ENCODE measurements at regions not wholly inside any gene's neighbourhood (a gene's known extent, or its start where the extent isn't known, plus 50 kb on each side); places are given as distances from the start of the nearest gene placed in this dataset.

DNA sequence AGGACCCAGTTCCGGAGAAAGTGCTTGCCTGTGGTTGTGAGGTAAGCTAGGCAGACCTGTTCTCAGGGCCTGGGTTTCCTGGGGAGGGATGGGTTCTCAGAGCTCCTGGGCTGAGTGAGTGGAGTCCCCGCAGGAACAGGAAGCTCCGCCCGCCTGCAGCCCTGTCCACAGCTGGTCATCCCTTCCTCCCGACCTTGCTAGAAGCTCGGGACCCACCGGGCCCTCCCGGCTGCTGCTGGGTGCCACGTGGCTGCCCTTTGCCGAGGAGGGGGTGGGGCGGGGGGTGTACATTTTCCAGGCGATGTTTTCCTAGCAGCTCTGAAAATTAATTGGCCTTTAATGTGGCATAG, 198.1 kb downstream of the C9orf50 start:
- no peak for DNase-seq
- Histone ChIP-seq H3K9me3 (ENCODE audit: insufficient read depth, low read depth, low read length) (peaks cover 2% of the 10 kb centered on the region), H2AK5ac (ENCODE audit: low read length) (no peak overlapping the region), H3K4me3 (ENCODE audit: low read depth, low read length) (no peak overlapping the region), H3K27me3 (ENCODE audit: insufficient read depth, low read length) (no peaks in the 10 kb centered on the region), H2BK120ac (ENCODE audit: insufficient read depth, low read length, poor library complexity) (no peak overlapping the region), H3K18ac (ENCODE audit: low read length) (no peak overlapping the region), H3K36me3 (ENCODE audit: control insufficient read depth in 1 of 2, insufficient read depth in 2 of 2, low read length in 2 of 2) (no peaks in the 10 kb centered on the region), H3K79me1 (ENCODE audit: low read length) (peaks cover 4% of the 10 kb centered on the region), H3K4ac (ENCODE audit: low read depth, low read length) (no peak overlapping the region), H2AFZ (ENCODE audit: insufficient read depth, low read length, poor library complexity) (no peak overlapping the region), H4K91ac (ENCODE audit: low read depth, low read length) (peak overlapping the region; percentile 23), H2BK5ac (ENCODE audit: low read depth, low read length, poor library complexity) (no peak overlapping the region), H3K14ac (ENCODE audit: low read length) (no peak overlapping the region), H4K12ac (ENCODE audit: low read depth, low read length) (peak overlapping the region; percentile 7), H3K9ac (ENCODE audit: low read length) (no peak overlapping the region), H3K79me2 (ENCODE audit: control insufficient read depth, insufficient read depth, low read length, poor library complexity) (no peaks in the 10 kb centered on the region), H3K4me1 (ENCODE audit: control insufficient read depth in 1 of 2, insufficient read depth in 2 of 2, low read length in 2 of 2) (peaks cover 5 to 7% of the 10 kb centered on the region in 2 experiments), H3K4me2 (ENCODE audit: low read length) (no peak overlapping the region), H3K27ac (ENCODE audit: low read depth, low read length) (no peak overlapping the region), H2BK12ac (ENCODE audit: low read length) (no peak overlapping the region), H3K23ac (ENCODE audit: low read length) (no peak overlapping the region), H4K8ac (ENCODE audit: low read depth, low read length) (no peak overlapping the region)
- no CpG with 5 or more reads among the region's 12 CpGs for WGBS (ENCODE audit: extremely low coverage, insufficient coverage, insufficient read length)

GRCh38 chr9:129422032-129422842, 198.7 kb downstream of the C9orf50 start:
- H3K9ac ChIP-seq (ENCODE audit: low read length), result no peak overlapping the region
- H3K27me3 ChIP-seq (ENCODE audit: insufficient read depth, low read length), result no peaks in the 10 kb centered on the region
- peaks cover 2% of the 10 kb centered on the region for H3K9me3 ChIP-seq (ENCODE audit: insufficient read depth, low read depth, low read length)
- no peaks in the 10 kb centered on the region for H3K36me3 ChIP-seq (ENCODE audit: control insufficient read depth in 1 of 2, insufficient read depth in 2 of 2, low read length in 2 of 2)
- H2AK5ac ChIP-seq (ENCODE audit: low read length), result peak overlapping the region; percentile 67
- H2AFZ ChIP-seq (ENCODE audit: insufficient read depth, low read length, poor library complexity), result no peak overlapping the region
- no peak overlapping the region for H3K14ac ChIP-seq (ENCODE audit: low read length)
- H2BK5ac ChIP-seq (ENCODE audit: low read depth, low read length, poor library complexity), result no peak overlapping the region
- H3K23ac ChIP-seq (ENCODE audit: low read length), result no peak overlapping the region
- peak overlapping the region; percentile 25 for H4K91ac ChIP-seq (ENCODE audit: low read depth, low read length)
- no peak overlapping the region for H4K12ac ChIP-seq (ENCODE audit: low read depth, low read length)
- no peak overlapping the region for H3K18ac ChIP-seq (ENCODE audit: low read length)
- no peak overlapping the region for H3K4me2 ChIP-seq (ENCODE audit: low read length)
- H3K27ac ChIP-seq (ENCODE audit: low read depth, low read length), result no peak overlapping the region
- DNase-seq, result no peak
- H2BK120ac ChIP-seq (ENCODE audit: insufficient read depth, low read length, poor library complexity), result no peak overlapping the region
- peaks cover 7 to 10% of the 10 kb centered on the region in 2 experiments for H3K4me1 ChIP-seq (ENCODE audit: control insufficient read depth in 1 of 2, insufficient read depth in 2 of 2, low read length in 2 of 2)
- H4K8ac ChIP-seq (ENCODE audit: low read depth, low read length), result peak overlapping the region; percentile 14
- no peaks in the 10 kb centered on the region for H3K79me2 ChIP-seq (ENCODE audit: control insufficient read depth, insufficient read depth, low read length, poor library complexity)
- H2BK12ac ChIP-seq (ENCODE audit: low read length), result peak overlapping the region; percentile 21
- H3K4ac ChIP-seq (ENCODE audit: low read depth, low read length), result no peak overlapping the region
- H3K4me3 ChIP-seq (ENCODE audit: low read depth, low read length), result no peak overlapping the region
- no CpG with 5 or more reads among the region's 11 CpGs for WGBS (ENCODE audit: extremely low coverage, insufficient coverage, insufficient read length)
- peaks cover 4% of the 10 kb centered on the region for H3K79me1 ChIP-seq (ENCODE audit: low read length)

- Histone ChIP-seq H2AK5ac (ENCODE audit: low read length) (peak overlapping the region; percentile 67), H4K8ac (ENCODE audit: low read depth, low read length) (no peak overlapping the region), H3K79me2 (ENCODE audit: control insufficient read depth, insufficient read depth, low read length, poor library complexity) (no peaks in the 10 kb centered on the region), H3K14ac (ENCODE audit: low read length) (no peak overlapping the region), H3K36me3 (ENCODE audit: control insufficient read depth in 1 of 2, insufficient read depth in 2 of 2, low read length in 2 of 2) (no peaks in the 10 kb centered on the region), H2BK120ac (ENCODE audit: insufficient read depth, low read length, poor library complexity) (no peak overlapping the region), H3K4me2 (ENCODE audit: low read length) (no peak overlapping the region), H3K4me3 (ENCODE audit: low read depth, low read length) (peak overlapping the region; percentile 13), H3K23ac (ENCODE audit: low read length) (no peak overlapping the region), H3K79me1 (ENCODE audit: low read length) (peaks cover 6% of the 10 kb centered on the region), H2BK5ac (ENCODE audit: low read depth, low read length, poor library complexity) (no peak overlapping the region), H3K9me3 (ENCODE audit: insufficient read depth, low read depth, low read length) (peaks cover 2% of the 10 kb centered on the region), H3K9ac (ENCODE audit: low read length) (no peak overlapping the region), H3K4ac (ENCODE audit: low read depth, low read length) (no peak overlapping the region), H2BK12ac (ENCODE audit: low read length) (peak overlapping the region; percentile 51), H4K12ac (ENCODE audit: low read depth, low read length) (no peak overlapping the region), H3K27ac (ENCODE audit: low read depth, low read length) (no peak overlapping the region), H4K91ac (ENCODE audit: low read depth, low read length) (peak overlapping the region; percentile 25), H3K27me3 (ENCODE audit: insufficient read depth, low read length) (no peaks in the 10 kb centered on the region), H3K4me1 (ENCODE audit: control insufficient read depth in 1 of 2, insufficient read depth in 2 of 2, low read length in 2 of 2) (peaks cover 14 to 15% of the 10 kb centered on the region in 2 experiments), H2AFZ (ENCODE audit: insufficient read depth, low read length, poor library complexity) (no peak overlapping the region), H3K18ac (ENCODE audit: low read length) (no peak overlapping the region)
- no peak for DNase-seq
- no CpG with 5 or more reads among the region's 29 CpGs for WGBS (ENCODE audit: extremely low coverage, insufficient coverage, insufficient read length)
Observed at GRCh38 chr9:129421371-129421770, 199.5 kb downstream of the C9orf50 start.

- Histone ChIP-seq H2AK5ac (ENCODE audit: low read length) (peak overlapping the region; percentile 93), H4K91ac (ENCODE audit: low read depth, low read length) (peak overlapping the region; percentile 25), H3K79me1 (ENCODE audit: low read length) (peaks cover 13% of the 10 kb centered on the region), H3K4me1 (ENCODE audit: control insufficient read depth in 1 of 2, insufficient read depth in 2 of 2, low read length in 2 of 2) (peaks cover 18 to 19% of the 10 kb centered on the region in 2 experiments), H3K23ac (ENCODE audit: low read length) (no peak overlapping the region), H2AFZ (ENCODE audit: insufficient read depth, low read length, poor library complexity) (no peak overlapping the region), H3K14ac (ENCODE audit: low read length) (peak overlapping the region; percentile 34), H2BK12ac (ENCODE audit: low read length) (peak overlapping the region; percentile 56), H3K9ac (ENCODE audit: low read length) (no peak overlapping the region), H2BK5ac (ENCODE audit: low read depth, low read length, poor library complexity) (no peak overlapping the region), H3K79me2 (ENCODE audit: control insufficient read depth, insufficient read depth, low read length, poor library complexity) (no peaks in the 10 kb centered on the region), H3K4ac (ENCODE audit: low read depth, low read length) (no peak overlapping the region), H3K36me3 (ENCODE audit: control insufficient read depth in 1 of 2, insufficient read depth in 2 of 2, low read length in 2 of 2) (no peaks in the 10 kb centered on the region), H3K9me3 (ENCODE audit: insufficient read depth, low read depth, low read length) (peaks cover 2% of the 10 kb centered on the region), H3K27ac (ENCODE audit: low read depth, low read length) (no peak overlapping the region), H3K18ac (ENCODE audit: low read length) (no peak overlapping the region), H3K27me3 (ENCODE audit: insufficient read depth, low read length) (no peaks in the 10 kb centered on the region), H3K4me3 (ENCODE audit: low read depth, low read length) (no peak overlapping the region), H2BK120ac (ENCODE audit: insufficient read depth, low read length, poor library complexity) (peak overlapping the region; percentile 20), H4K8ac (ENCODE audit: low read depth, low read length) (no peak overlapping the region), H4K12ac (ENCODE audit: low read depth, low read length) (no peak overlapping the region), H3K4me2 (ENCODE audit: low read length) (no peak overlapping the region)
- no peak for DNase-seq
- WGBS (ENCODE audit: extremely low coverage, insufficient coverage, insufficient read length), result no CpG with 5 or more reads among the region's 10 CpGs
Observed at GRCh38 chr9:129420721-129421120, 200.2 kb downstream of the C9orf50 start.
